Lung (tissue), 11 donors: ENCODE measurements at regions not wholly inside any gene's neighbourhood (a gene's known extent, or its start where the extent isn't known, plus 50 kb on each side); places are given as distances from the start of the nearest gene placed in this dataset.
"Not testable (repeated sequence)": the region's sequence is repeated elsewhere in the genome, so short reads cannot be mapped to it uniquely, and the experiment has no call there.

ENCODE experiments used
- ATAC-seq: fragments of 200-7000 bp; cut with Tn5 transposase; one replicate; pipeline ENCODE4 v1.9.1; 2020; ENCODE audit warnings: moderate number of reproducible peaks; ENCODE audit not compliant: insufficient read depth, low FRiP score
- DNase-seq, 3 donors: peaks; one replicate each; pipeline ENCODE4 v3.0.0-alpha.2; 2013 to 2017
- H3K27ac ChIP-seq, 2 donors: one replicate each; pipeline ENCODE4 v1.5.1; 2013; ENCODE audit warnings: mild to moderate bottlenecking in 2 of 2, moderate library complexity in 2 of 2, control low read depth in 1 of 2, inconsistent platforms in 1 of 2, low read depth in 1 of 2, low read length in 1 of 2
- H3K27me3 ChIP-seq, 3 donors: one replicate each; pipeline ENCODE4 v1.5.1; 2013; ENCODE audit warnings: low read length in 2 of 3; ENCODE audit not compliant: control insufficient read depth in 3 of 3, insufficient read depth in 3 of 3
- H3K36me3 ChIP-seq, 4 donors: one replicate each; pipeline ENCODE4 v1.5.1; 2013; ENCODE audit warnings: low read length in 4 of 4, mild to moderate bottlenecking in 1 of 4, moderate library complexity in 1 of 4; ENCODE audit not compliant: control insufficient read depth in 4 of 4, insufficient read depth in 4 of 4
- H3K4me1 ChIP-seq, 5 donors: one replicate each; pipeline ENCODE4 v1.5.1; 2013; ENCODE audit warnings: low read length in 5 of 5, mild to moderate bottlenecking in 2 of 5, moderate library complexity in 1 of 5; ENCODE audit not compliant: control insufficient read depth in 5 of 5, insufficient read depth in 5 of 5
- H3K4me3 ChIP-seq: one replicate; pipeline ENCODE4 v1.5.1; 2013; ENCODE audit warnings: mild to moderate bottlenecking, control low read depth, moderate library complexity
- H3K9ac ChIP-seq, 2 donors: one replicate each; pipeline ENCODE4 v1.5.1; 2013; ENCODE audit warnings: low read length in 2 of 2, control low read depth in 1 of 2; ENCODE audit not compliant: insufficient read depth in 1 of 2
- H3K9me3 ChIP-seq, 4 donors: one replicate each; pipeline ENCODE4 v1.5.1; 2013; ENCODE audit warnings: low read length in 3 of 4, mild to moderate bottlenecking in 1 of 4, moderate library complexity in 1 of 4; ENCODE audit not compliant: control insufficient read depth in 4 of 4, insufficient read depth in 3 of 4
- WGBS, 2 donors: extraction: QIAGEN DNeasy Blood & Tissue Kit; methylation state at CpG; one replicate each; pipeline ENCODE4 v1.1.7; 2013; 5-methylcytosine and 5-hydroxymethylcytosine counted together
- TF ChIP-seq, protein P1 (sequence below): IDR thresholded peaks from 2 replicates; pipeline ENCODE4 v1.5.1; 2012; ENCODE audit warnings: mild to moderate bottlenecking; ENCODE audit errors: control extremely low read depth, extremely low read depth
- donor health status: control.
- donor health status: control.
- donor health status: Bipolar disorder and iron deficiency.
- donor health status: healthy.
- donor health status: DM: yes; HTN: yes; CAD: no.

DNA sequence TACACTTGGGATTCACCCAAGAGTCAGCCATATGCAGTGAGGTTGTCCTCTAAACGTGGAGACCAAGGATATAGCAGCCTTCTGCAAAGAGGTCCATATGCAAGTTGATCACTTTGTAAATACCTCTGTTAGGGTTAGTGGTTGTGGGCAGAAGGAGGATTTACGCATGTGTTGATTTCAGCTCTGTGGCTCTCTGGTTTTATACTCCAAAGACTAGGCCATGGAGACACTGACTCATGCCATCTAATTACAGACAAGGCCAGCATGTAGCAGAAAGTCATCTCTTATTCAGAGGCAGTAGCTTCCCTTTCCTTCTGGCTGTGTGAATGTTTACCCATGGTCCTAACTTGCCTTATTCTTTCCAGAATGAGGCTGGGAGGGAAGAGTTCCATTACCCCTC lies 140.9 kb upstream of the GOLGA6L4 start:
- H3K4me1 ChIP-seq, H3K9me3 ChIP-seq, H3K4me3 ChIP-seq, H3K36me3 ChIP-seq, ATAC-seq, H3K9ac ChIP-seq, H3K27me3 ChIP-seq, H3K27ac ChIP-seq, DNase-seq: not testable (repeated sequence)
- 78 to 93% methylated on average over 2 of the region's 2 CpGs for WGBS, 2 donors

- H3K27me3 ChIP-seq, DNase-seq, H3K4me1 ChIP-seq, H3K9ac ChIP-seq, ATAC-seq, H3K36me3 ChIP-seq, H3K9me3 ChIP-seq, H3K27ac ChIP-seq, H3K4me3 ChIP-seq: not testable (repeated sequence)
- WGBS, 2 donors = 87 to 89% methylated on average over 3 of the region's 3 CpGs
Observed at GRCh38 chr15:84097053-84097452, 138.5 kb upstream of the GOLGA6L4 start.

DNA sequence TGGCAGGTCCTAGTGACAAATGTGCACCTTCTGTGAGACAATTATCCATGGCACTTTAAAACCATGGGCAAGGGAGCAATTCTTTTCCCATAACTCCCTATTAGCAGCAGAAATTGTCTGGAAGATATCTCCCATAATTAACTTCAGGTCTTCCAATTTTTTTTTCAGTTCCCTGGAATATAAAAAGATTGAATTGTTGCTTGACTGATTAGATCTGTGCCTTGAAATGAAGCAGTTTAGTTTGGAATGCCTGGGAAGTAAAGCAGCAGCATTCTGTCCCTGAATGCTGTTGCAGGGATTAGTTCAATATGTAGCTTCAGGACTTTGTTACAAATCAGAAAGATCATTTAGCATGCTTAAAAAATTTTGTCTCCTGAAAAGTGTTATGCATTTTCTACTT lies 137.0 kb upstream of the GOLGA6L4 start:
- no peak overlapping the region for H3K27ac ChIP-seq
- no peak overlapping the region for H3K4me3 ChIP-seq
- TF ChIP-seq, protein P1, sequence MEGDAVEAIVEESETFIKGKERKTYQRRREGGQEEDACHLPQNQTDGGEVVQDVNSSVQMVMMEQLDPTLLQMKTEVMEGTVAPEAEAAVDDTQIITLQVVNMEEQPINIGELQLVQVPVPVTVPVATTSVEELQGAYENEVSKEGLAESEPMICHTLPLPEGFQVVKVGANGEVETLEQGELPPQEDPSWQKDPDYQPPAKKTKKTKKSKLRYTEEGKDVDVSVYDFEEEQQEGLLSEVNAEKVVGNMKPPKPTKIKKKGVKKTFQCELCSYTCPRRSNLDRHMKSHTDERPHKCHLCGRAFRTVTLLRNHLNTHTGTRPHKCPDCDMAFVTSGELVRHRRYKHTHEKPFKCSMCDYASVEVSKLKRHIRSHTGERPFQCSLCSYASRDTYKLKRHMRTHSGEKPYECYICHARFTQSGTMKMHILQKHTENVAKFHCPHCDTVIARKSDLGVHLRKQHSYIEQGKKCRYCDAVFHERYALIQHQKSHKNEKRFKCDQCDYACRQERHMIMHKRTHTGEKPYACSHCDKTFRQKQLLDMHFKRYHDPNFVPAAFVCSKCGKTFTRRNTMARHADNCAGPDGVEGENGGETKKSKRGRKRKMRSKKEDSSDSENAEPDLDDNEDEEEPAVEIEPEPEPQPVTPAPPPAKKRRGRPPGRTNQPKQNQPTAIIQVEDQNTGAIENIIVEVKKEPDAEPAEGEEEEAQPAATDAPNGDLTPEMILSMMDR = no peak
- H3K9ac ChIP-seq = no peak overlapping the region
- H3K9me3 ChIP-seq = no peaks in the 10 kb centered on the region
- peaks cover 0 to 10% (median 3%) of the 10 kb centered on the region in 5 donors for H3K4me1 ChIP-seq
- DNase-seq (peak in 1 of 3 donors; percentile 16), ATAC-seq (no peak)
- no peaks in the 10 kb centered on the region for H3K36me3 ChIP-seq
- H3K27me3 ChIP-seq = no peaks in the 10 kb centered on the region

DNA sequence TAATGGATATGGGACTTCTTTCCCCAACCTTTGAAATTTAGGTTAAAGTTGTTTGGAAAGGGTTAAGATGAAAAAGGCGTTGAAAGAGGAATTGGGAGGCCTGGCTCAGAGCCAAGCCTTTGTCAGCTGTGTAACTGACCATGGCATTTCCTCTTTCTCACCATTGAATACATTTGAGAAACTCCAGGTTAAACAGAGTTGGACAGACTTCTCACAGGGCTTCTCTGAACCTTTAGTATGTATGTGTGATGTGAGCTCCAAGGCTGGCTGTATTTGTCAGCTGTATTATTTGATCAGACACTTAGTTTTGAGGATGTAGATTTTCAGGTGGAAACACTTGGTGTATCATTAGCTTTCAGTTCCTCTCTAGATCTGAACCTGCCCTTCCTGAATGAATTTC lies 136.4 kb upstream of the GOLGA6L4 start:
- peak; percentile 37 to 66 (median 58) for DNase-seq
- no peak overlapping the region for H3K9ac ChIP-seq
- no peak for ATAC-seq
- no peak overlapping the region for H3K4me3 ChIP-seq
- no peaks in the 10 kb centered on the region for H3K27me3 ChIP-seq
- no peaks in the 10 kb centered on the region for H3K9me3 ChIP-seq
- WGBS, 2 donors = 0 to 5% methylated on average over 1 of the region's 1 CpG
- H3K27ac ChIP-seq = no peak overlapping the region
- peaks cover 0 to 10% (median 3%) of the 10 kb centered on the region in 5 donors for H3K4me1 ChIP-seq
- no peaks in the 10 kb centered on the region for H3K36me3 ChIP-seq
- TF ChIP-seq, protein P1 = no peak

GRCh38 chr15:84103345-84103744 lies 132.2 kb upstream of the GOLGA6L4 start:
- no peak overlapping the region for H3K4me3 ChIP-seq
- 71 to 84% methylated on average over 4 of the region's 4 CpGs for WGBS, 2 donors
- DNase-seq (no peak), ATAC-seq (no peak)
- peaks cover 0 to 10% (median 3%) of the 10 kb centered on the region in 5 donors for H3K4me1 ChIP-seq
- no peak overlapping the region for H3K9ac ChIP-seq
- no peak overlapping the region for H3K27ac ChIP-seq
- TF ChIP-seq, protein P1 = no peak
- no peaks in the 10 kb centered on the region for H3K36me3 ChIP-seq
- no peaks in the 10 kb centered on the region for H3K27me3 ChIP-seq
- H3K9me3 ChIP-seq = no peaks in the 10 kb centered on the region
